ENCODE measurements at regions not wholly inside any gene's neighbourhood (a gene's known extent, or its start where the extent isn't known, plus 50 kb on each side); places are given as distances from the start of the nearest gene placed in this dataset.

DNA sequence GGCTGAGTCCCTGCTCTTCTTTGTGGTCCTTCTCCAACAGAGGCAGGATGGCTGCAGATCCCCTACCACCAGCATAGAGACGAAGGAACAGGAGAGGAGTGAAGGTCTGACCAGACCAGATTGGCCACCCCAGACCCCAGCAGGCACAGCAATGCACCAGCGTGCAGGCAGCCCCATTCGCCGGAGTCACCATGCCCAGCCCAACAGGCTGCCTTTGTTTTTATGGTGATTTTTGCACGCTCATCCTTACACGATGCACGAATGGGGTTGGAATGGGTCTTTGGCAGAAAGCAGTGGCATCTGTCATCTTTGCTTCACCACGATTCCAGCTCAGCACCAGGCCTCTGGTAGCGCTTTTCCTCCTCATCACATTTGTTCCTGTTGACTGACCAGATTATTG is 427.6 kb downstream of the INHBA start:
- Histone ChIP-seq H3K36me3 (ENCODE audit: control insufficient read depth in 4 of 4, insufficient read depth in 3 of 4, low read depth in 1 of 4, low read length in 3 of 4) (no peaks in the 10 kb centered on the region), H3K27me3 (ENCODE audit: control insufficient read depth in 4 of 4, insufficient read depth in 4 of 4, low read length in 3 of 4) (no peaks in the 10 kb centered on the region), H3K9me3 (ENCODE audit: control insufficient read depth in 4 of 4, low read length in 3 of 4) (no peaks in the 10 kb centered on the region), H3K4me1 (ENCODE audit: control insufficient read depth in 4 of 4, insufficient read depth in 4 of 4, low read length in 3 of 4) (no peaks in the 10 kb centered on the region), H3K27ac (ENCODE audit: low read depth in 1 of 2, low read length in 2 of 2) (no peak overlapping the region), H3K9ac (ENCODE audit: low read depth in 1 of 2, low read length in 2 of 2) (no peak overlapping the region), H3K4me3 (ENCODE audit: low read depth in 1 of 3, low read length in 3 of 3) (no peak overlapping the region)
- 93% methylated on average over 9 of the region's 9 CpGs for WGBS
- no peak for DNase-seq (ENCODE audit: low spot score)
- TF ChIP-seq RAD21 (IDR thresholded peaks at IDR 0.05) (no peak), HNF4G (IDR thresholded peaks at IDR 0.05) (no peak), SP1 (IDR thresholded peaks at IDR 0.05) (no peak), TAF1 (conservative IDR thresholded peaks at IDR 0.05) (no peak), FOXA1 (IDR thresholded peaks at IDR 0.05) (no peak), GABPA (IDR thresholded peaks at IDR 0.05 in 1 of 2, conservative IDR thresholded peaks at IDR 0.05 in 1 of 2) (no peak), NR2F2 (IDR thresholded peaks at IDR 0.05) (no peak), JUND (IDR thresholded peaks at IDR 0.05) (no peak), RXRA (IDR thresholded peaks at IDR 0.05) (no peak), YY1 (IDR thresholded peaks at IDR 0.05) (no peak), FOXA2 (IDR thresholded peaks at IDR 0.05) (no peak), EGR1 (IDR thresholded peaks at IDR 0.05; ENCODE audit: low read depth in 2 of 2) (no peak)
- TF ChIP-seq, protein P1, sequence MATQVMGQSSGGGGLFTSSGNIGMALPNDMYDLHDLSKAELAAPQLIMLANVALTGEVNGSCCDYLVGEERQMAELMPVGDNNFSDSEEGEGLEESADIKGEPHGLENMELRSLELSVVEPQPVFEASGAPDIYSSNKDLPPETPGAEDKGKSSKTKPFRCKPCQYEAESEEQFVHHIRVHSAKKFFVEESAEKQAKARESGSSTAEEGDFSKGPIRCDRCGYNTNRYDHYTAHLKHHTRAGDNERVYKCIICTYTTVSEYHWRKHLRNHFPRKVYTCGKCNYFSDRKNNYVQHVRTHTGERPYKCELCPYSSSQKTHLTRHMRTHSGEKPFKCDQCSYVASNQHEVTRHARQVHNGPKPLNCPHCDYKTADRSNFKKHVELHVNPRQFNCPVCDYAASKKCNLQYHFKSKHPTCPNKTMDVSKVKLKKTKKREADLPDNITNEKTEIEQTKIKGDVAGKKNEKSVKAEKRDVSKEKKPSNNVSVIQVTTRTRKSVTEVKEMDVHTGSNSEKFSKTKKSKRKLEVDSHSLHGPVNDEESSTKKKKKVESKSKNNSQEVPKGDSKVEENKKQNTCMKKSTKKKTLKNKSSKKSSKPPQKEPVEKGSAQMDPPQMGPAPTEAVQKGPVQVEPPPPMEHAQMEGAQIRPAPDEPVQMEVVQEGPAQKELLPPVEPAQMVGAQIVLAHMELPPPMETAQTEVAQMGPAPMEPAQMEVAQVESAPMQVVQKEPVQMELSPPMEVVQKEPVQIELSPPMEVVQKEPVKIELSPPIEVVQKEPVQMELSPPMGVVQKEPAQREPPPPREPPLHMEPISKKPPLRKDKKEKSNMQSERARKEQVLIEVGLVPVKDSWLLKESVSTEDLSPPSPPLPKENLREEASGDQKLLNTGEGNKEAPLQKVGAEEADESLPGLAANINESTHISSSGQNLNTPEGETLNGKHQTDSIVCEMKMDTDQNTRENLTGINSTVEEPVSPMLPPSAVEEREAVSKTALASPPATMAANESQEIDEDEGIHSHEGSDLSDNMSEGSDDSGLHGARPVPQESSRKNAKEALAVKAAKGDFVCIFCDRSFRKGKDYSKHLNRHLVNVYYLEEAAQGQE (IDR thresholded peaks at IDR 0.05), result no peak
- TF ChIP-seq, protein P2, sequence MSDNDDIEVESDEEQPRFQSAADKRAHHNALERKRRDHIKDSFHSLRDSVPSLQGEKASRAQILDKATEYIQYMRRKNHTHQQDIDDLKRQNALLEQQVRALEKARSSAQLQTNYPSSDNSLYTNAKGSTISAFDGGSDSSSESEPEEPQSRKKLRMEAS (IDR thresholded peaks at IDR 0.05), result no peak
- TF ChIP-seq, protein P3, sequence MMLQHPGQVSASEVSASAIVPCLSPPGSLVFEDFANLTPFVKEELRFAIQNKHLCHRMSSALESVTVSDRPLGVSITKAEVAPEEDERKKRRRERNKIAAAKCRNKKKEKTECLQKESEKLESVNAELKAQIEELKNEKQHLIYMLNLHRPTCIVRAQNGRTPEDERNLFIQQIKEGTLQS (IDR thresholded peaks at IDR 0.05), result no peak
- TF ChIP-seq, protein P4, sequence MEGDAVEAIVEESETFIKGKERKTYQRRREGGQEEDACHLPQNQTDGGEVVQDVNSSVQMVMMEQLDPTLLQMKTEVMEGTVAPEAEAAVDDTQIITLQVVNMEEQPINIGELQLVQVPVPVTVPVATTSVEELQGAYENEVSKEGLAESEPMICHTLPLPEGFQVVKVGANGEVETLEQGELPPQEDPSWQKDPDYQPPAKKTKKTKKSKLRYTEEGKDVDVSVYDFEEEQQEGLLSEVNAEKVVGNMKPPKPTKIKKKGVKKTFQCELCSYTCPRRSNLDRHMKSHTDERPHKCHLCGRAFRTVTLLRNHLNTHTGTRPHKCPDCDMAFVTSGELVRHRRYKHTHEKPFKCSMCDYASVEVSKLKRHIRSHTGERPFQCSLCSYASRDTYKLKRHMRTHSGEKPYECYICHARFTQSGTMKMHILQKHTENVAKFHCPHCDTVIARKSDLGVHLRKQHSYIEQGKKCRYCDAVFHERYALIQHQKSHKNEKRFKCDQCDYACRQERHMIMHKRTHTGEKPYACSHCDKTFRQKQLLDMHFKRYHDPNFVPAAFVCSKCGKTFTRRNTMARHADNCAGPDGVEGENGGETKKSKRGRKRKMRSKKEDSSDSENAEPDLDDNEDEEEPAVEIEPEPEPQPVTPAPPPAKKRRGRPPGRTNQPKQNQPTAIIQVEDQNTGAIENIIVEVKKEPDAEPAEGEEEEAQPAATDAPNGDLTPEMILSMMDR (IDR thresholded peaks at IDR 0.05; ENCODE audit: low read depth, low read length, missing input control), result no peak

DNA sequence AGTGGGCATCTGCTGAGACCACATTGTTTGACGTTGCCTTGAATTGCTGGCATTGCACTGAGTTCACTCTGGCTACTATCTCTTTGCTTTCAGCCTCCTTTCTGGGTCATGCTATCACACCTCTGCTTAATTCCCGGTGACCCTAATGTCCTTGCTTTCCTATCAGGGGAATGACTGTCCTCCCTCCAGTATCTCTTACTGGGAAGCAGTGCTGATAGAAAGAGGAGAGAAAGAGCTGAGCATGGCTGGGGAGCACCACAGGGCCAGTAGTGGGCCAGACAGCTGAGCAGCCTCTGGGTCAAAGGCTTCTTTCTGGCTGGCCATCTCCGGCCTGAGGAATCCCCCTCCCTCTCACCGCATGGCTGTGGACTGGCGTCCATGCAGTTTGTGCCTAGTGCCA is 428.7 kb downstream of the INHBA start:
- H3K4me1 ChIP-seq (ENCODE audit: control insufficient read depth in 4 of 4, insufficient read depth in 4 of 4, low read length in 3 of 4), result peaks cover 0 to 2% (median 0%) of the 10 kb centered on the region in 4 donors
- no peak for DNase-seq (ENCODE audit: low spot score)
- TF ChIP-seq, protein P4 (IDR thresholded peaks at IDR 0.05; ENCODE audit: low read depth, low read length, missing input control), result no peak
- TF ChIP-seq YY1 (IDR thresholded peaks at IDR 0.05) (no peak), TAF1 (conservative IDR thresholded peaks at IDR 0.05) (no peak), RAD21 (IDR thresholded peaks at IDR 0.05) (no peak), SP1 (IDR thresholded peaks at IDR 0.05) (no peak), FOXA2 (IDR thresholded peaks at IDR 0.05) (no peak), GABPA (IDR thresholded peaks at IDR 0.05 in 1 of 2, conservative IDR thresholded peaks at IDR 0.05 in 1 of 2) (no peak), EGR1 (IDR thresholded peaks at IDR 0.05; ENCODE audit: low read depth in 2 of 2) (no peak), FOXA1 (IDR thresholded peaks at IDR 0.05) (no peak), HNF4G (IDR thresholded peaks at IDR 0.05) (no peak)
- no peaks in the 10 kb centered on the region for H3K27me3 ChIP-seq (ENCODE audit: control insufficient read depth in 4 of 4, insufficient read depth in 4 of 4, low read length in 3 of 4)
- H3K9ac ChIP-seq (ENCODE audit: low read depth in 1 of 2, low read length in 2 of 2), result no peak overlapping the region
- 86% methylated on average over 5 of the region's 5 CpGs for WGBS
- H3K9me3 ChIP-seq (ENCODE audit: control insufficient read depth in 4 of 4, low read length in 3 of 4), result no peaks in the 10 kb centered on the region
- H3K36me3 ChIP-seq (ENCODE audit: control insufficient read depth in 4 of 4, insufficient read depth in 3 of 4, low read depth in 1 of 4, low read length in 3 of 4), result no peaks in the 10 kb centered on the region
- no peak overlapping the region for H3K4me3 ChIP-seq (ENCODE audit: low read depth in 1 of 3, low read length in 3 of 3)
- no peak overlapping the region for H3K27ac ChIP-seq (ENCODE audit: low read depth in 1 of 2, low read length in 2 of 2)

All from liver (tissue), 8 donors.